GM12878 (cell line): ENCODE measurements at regions not wholly inside any gene's neighbourhood (a gene's known extent, or its start where the extent isn't known, plus 50 kb on each side); places are given as distances from the start of the nearest gene placed in this dataset.

Source experiments
- ATAC-seq: fragments of 200-7000 bp; cut with Tn5 transposase; 3 replicates; pipeline ENCODE4 v1.9.1; 2020; ENCODE audit warnings: mild to moderate bottlenecking, moderate library complexity
- BruUV-seq: library from RNA; stranded (reverse); fragments of 400-500 nt; replicated peaks from 2 replicates; lab custom pipeline; 2021; lab: Mats Ljungman, UMichigan
- CTCF ChIA-PET: fragments of 300-600 bp; sonication (Branson Sonifier 250); formaldehyde crosslinking; extraction: SDS; loops from one replicate; lab custom pipeline; 2021; ENCODE audit warnings: inconsistent platforms; lab: Yijun Ruan, JAX
- POLR2A ChIA-PET: fragments of 350-600 bp; formaldehyde crosslinking; extraction: SDS; loops from one replicate; lab custom pipeline; 2021; ENCODE audit warnings: inconsistent platforms; lab: Charles Lee
- RAD21 ChIA-PET: fragments of 300-600 bp; sonication (Branson Sonifier 250); formaldehyde crosslinking; loops from one replicate; lab custom pipeline; 2023; ENCODE audit warnings: antibody characterized with exemption; ENCODE audit not compliant: unreplicated experiment; lab: Charles Lee
- SMC1A ChIA-PET: fragments of 300-600 bp; sonication (Branson Sonifier 250); formaldehyde crosslinking; loops from one replicate; lab custom pipeline; 2023; ENCODE audit not compliant: unreplicated experiment, uncharacterized antibody; lab: Charles Lee
- DNase-seq: peaks from one replicate; pipeline ENCODE4 v3.0.0-alpha.2; 2011; ENCODE audit warnings: low read depth, low spot score
- FAIRE-seq: peaks from 3 replicates; lab custom pipeline; 2011; peaks lifted over from hg19 to GRCh38; lab: Jason Lieb, UNC
- H2AFZ ChIP-seq: 2 replicates; pipeline ENCODE4 v1.6.0; 2011; ENCODE audit warnings: low read depth, low read length, control low read depth; ENCODE audit not compliant: control insufficient read depth
- H3K27ac ChIP-seq: 2 replicates; pipeline ENCODE4 v1.5.1; 2011; ENCODE audit warnings: control low read depth; ENCODE audit not compliant: control insufficient read depth, insufficient read depth
- H3K27me3 ChIP-seq, 2 experiments: replicated peaks in 1 of 2; 2 replicates each; pipeline versions ENCODE4 v1.6.0 to v1.6.1; 2011; ENCODE audit warnings: low read length in 1 of 2; ENCODE audit not compliant: control insufficient read depth in 2 of 2, insufficient read depth in 2 of 2
- H3K36me3 ChIP-seq, 2 experiments: 2 replicates each; pipeline ENCODE4 v1.5.1; 2011; ENCODE audit warnings: low read length in 1 of 2; ENCODE audit not compliant: control insufficient read depth in 2 of 2, insufficient read depth in 2 of 2
- H3K4me1 ChIP-seq: 2 replicates; pipeline ENCODE4 v1.6.1; 2011; ENCODE audit warnings: mild to moderate bottlenecking, low read length, moderate library complexity, mixed read lengths; ENCODE audit not compliant: control insufficient read depth, insufficient read depth
- H3K4me2 ChIP-seq: 2 replicates; pipeline ENCODE4 v1.6.0; 2011; ENCODE audit warnings: control low read depth; ENCODE audit not compliant: control insufficient read depth, insufficient read depth
- H3K4me3 ChIP-seq: fragments of 200-600 bp; sonication (generic); 2 replicates; pipeline ENCODE4 v1.5.1; 2016
- H3K79me2 ChIP-seq: 2 replicates; pipeline ENCODE4 v1.6.0; 2011; ENCODE audit warnings: low read length; ENCODE audit not compliant: control insufficient read depth, insufficient read depth
- H3K9ac ChIP-seq: 2 replicates; pipeline ENCODE4 v1.8.0; 2011; ENCODE audit warnings: low read length, control low read depth, mixed read lengths; ENCODE audit not compliant: control insufficient read depth, insufficient read depth
- H3K9me3 ChIP-seq: replicated peaks from 3 replicates; pipeline ENCODE4 v1.5.1; 2011; ENCODE audit warnings: mild to moderate bottlenecking, low read length; ENCODE audit not compliant: control insufficient read depth, insufficient read depth
- H4K20me1 ChIP-seq: 2 replicates; pipeline ENCODE4 v1.6.0; 2011; ENCODE audit not compliant: control insufficient read depth, insufficient read depth
- ASH2L ChIP-seq: fragments of 300-600, 200-600 bp; sonication (generic); IDR thresholded peaks from 2 replicates; pipeline ENCODE4 v1.6.1; 2017; ENCODE audit warnings: low read depth, mild to moderate bottlenecking, borderline replicate concordance
- BRCA1 ChIP-seq: IDR thresholded peaks from 2 replicates; pipeline ENCODE4 v1.6.1; 2011; ENCODE audit warnings: low read depth, low read length, improper control_type of control experiment
- CREM ChIP-seq: IDR thresholded peaks from 2 replicates; pipeline ENCODE4 v1.6.1; 2014; ENCODE audit warnings: antibody characterized with exemption, low read depth
- EZH2 ChIP-seq: IDR thresholded peaks from 2 replicates; pipeline ENCODE4 v1.6.1; 2012; ENCODE audit warnings: low read depth, mild to moderate bottlenecking, control low read depth, inconsistent platforms, low read length, borderline replicate concordance; ENCODE audit not compliant: control insufficient read depth
- GABPA ChIP-seq: IDR thresholded peaks from 2 replicates; pipeline ENCODE4 v1.6.1; 2014; ENCODE audit warnings: antibody characterized with exemption, low read depth, mild to moderate bottlenecking, inconsistent platforms
- IRF3 ChIP-seq: fragments of 450-650 bp; IDR thresholded peaks from 2 replicates; pipeline ENCODE4 v1.6.1; 2014; ENCODE audit warnings: mild to moderate bottlenecking
- KAT2A ChIP-seq: conservative IDR thresholded peaks from 2 replicates; pipeline ENCODE4 v1.6.1; 2011; ENCODE audit warnings: low read depth, low read length; ENCODE audit not compliant: control insufficient read depth
- MEF2A ChIP-seq: IDR thresholded peaks from 2 replicates; pipeline ENCODE4 v1.6.1; 2011; ENCODE audit warnings: low read depth, mild to moderate bottlenecking, low read length, moderate library complexity; ENCODE audit not compliant: insufficient read depth
- MLLT1 ChIP-seq: fragments of 450-650 bp; IDR thresholded peaks from 2 replicates; pipeline ENCODE4 v1.6.1; 2016; ENCODE audit warnings: mild to moderate bottlenecking
- PBX3 ChIP-seq: IDR thresholded peaks from 2 replicates; pipeline ENCODE4 v1.6.1; 2011; ENCODE audit warnings: mild to moderate bottlenecking, low read depth, low read length, moderate library complexity; ENCODE audit not compliant: insufficient replicate concordance
- PRDM15 ChIP-seq: fragments of 450-650 bp; formaldehyde crosslinking; IDR thresholded peaks from 2 replicates; pipeline ENCODE4 v1.4.0; 2020; ENCODE audit warnings: mild to moderate bottlenecking, moderate library complexity
- RFX5 ChIP-seq: IDR thresholded peaks from 2 replicates; pipeline ENCODE4 v1.6.1; 2011; ENCODE audit warnings: low read depth, low read length, improper control_type of control experiment
- SIX5 ChIP-seq: IDR thresholded peaks from 2 replicates; pipeline ENCODE4 v1.6.1; 2011; ENCODE audit warnings: mild to moderate bottlenecking, low read depth, low read length, moderate library complexity; ENCODE audit not compliant: severe bottlenecking
- SMC3 ChIP-seq: IDR thresholded peaks from 2 replicates; pipeline ENCODE4 v1.6.1; 2011; ENCODE audit warnings: low read length, improper control_type of control experiment, borderline replicate concordance
- TCF3 ChIP-seq: IDR thresholded peaks from 2 replicates; pipeline ENCODE4 v1.6.1; 2012; ENCODE audit warnings: low read depth, mild to moderate bottlenecking, low read length, borderline replicate concordance; ENCODE audit not compliant: insufficient read depth
- ZBED1 ChIP-seq: IDR thresholded peaks from 2 replicates; pipeline ENCODE4 v1.6.1; 2016; ENCODE audit warnings: borderline replicate concordance
- ZNF24 ChIP-seq: fragments of 450-650 bp; IDR thresholded peaks from 2 replicates; pipeline ENCODE4 v1.6.1; 2017; ENCODE audit warnings: antibody characterized with exemption, mild to moderate bottlenecking
- WGBS: methylation state at CpG from one replicate; pipeline ENCODE4 v1.1.6; 2016; ENCODE audit warnings: low lambda C conversion rate; ENCODE audit not compliant: insufficient replicate concordance, insufficient coverage; ENCODE audit errors: missing lambda C conversion rate; 5-methylcytosine and 5-hydroxymethylcytosine counted together
- in situ Hi-C: fragments of 300-500 bp; cut with MboI; formaldehyde crosslinking; loops from 9 replicates; pipeline ENCODE4 v1.14.3; 2018; ENCODE audit warnings: mixed read lengths
- intact Hi-C: fragments of 100-400 bp; cut with micrococcal nuclease; formaldehyde crosslinking; loops from one replicate; pipeline ENCODE4 v1.14.2; 2022; ENCODE audit not compliant: unreplicated experiment

GRCh38 chr14:103206023-103206481 lies 82.8 kb downstream of the TNFAIP2 start:
- no peak overlapping the region for H3K9ac ChIP-seq
- in situ Hi-C loops, result no loop called here
- no peaks in the 10 kb centered on the region for H4K20me1 ChIP-seq
- ATAC-seq (no peak), FAIRE-seq (no peak), DNase-seq (no peak)
- H3K27me3 ChIP-seq, result no peaks in the 10 kb centered on the region
- TF ChIP-seq TCF3 (no peak), IRF3 (no peak), PBX3 (no peak), ZBED1 (no peak), RFX5 (no peak), MLLT1 (no peak), CREM (no peak), SMC3 (no peak), ZNF24 (no peak), PRDM15 (no peak), SIX5 (no peak), MEF2A (no peak), ASH2L (no peak), BRCA1 (no peak), GABPA (no peak), EZH2 (no peak), KAT2A (no peak)
- no peak overlapping the region for H3K27ac ChIP-seq
- no peaks in the 10 kb centered on the region for H3K4me1 ChIP-seq
- H2AFZ ChIP-seq, result no peak overlapping the region
- CTCF ChIA-PET, result no interaction called here
- intact Hi-C loops, result no loop called here
- H3K4me3 ChIP-seq, result no peak overlapping the region
- RAD21 ChIA-PET, result no interaction called here
- no TSS peak for BruUV-seq
- peaks cover 3% of the 10 kb centered on the region; the same call in 1 of the 3 replicates for H3K9me3 ChIP-seq
- SMC1A ChIA-PET, result interaction anchor here (0.6 kb wide), 1 partner anchor 14 kb away, joined by 3 read pairs; no protein-coding TSS in a partner anchor
- POLR2A ChIA-PET, result no interaction called here
- no peaks in the 10 kb centered on the region for H3K79me2 ChIP-seq
- WGBS, result 25% methylated on average over 2 of the region's 4 CpGs
- H3K4me2 ChIP-seq, result no peak overlapping the region
- H3K36me3 ChIP-seq, result no peaks in the 10 kb centered on the region
